SJSA1 (cell line): ENCODE measurements at regions not wholly inside any gene's neighbourhood (a gene's known extent, or its start where the extent isn't known, plus 50 kb on each side); places are given as distances from the start of the nearest gene placed in this dataset.

ENCODE experiments used
- DNase-seq, 2 experiments: peaks; one replicate each; pipeline ENCODE4 v3.0.0-alpha.2; 2015 to 2020; ENCODE audit warnings: low spot score in 2 of 2, low read depth in 1 of 2
- H3K27ac ChIP-seq: fragments of 250-450 bp; sonication (Bioruptor Pico); 2 replicates; pipeline ENCODE4 v1.5.1; 2020; ENCODE audit warnings: mild to moderate bottlenecking, moderate library complexity
- H3K27me3 ChIP-seq: fragments of 250-450 bp; sonication (Bioruptor Pico); replicated peaks from 2 replicates; pipeline ENCODE4 v1.5.1; 2020; ENCODE audit warnings: mild to moderate bottlenecking, moderate library complexity
- H3K36me3 ChIP-seq: fragments of 250-450 bp; sonication (Bioruptor Pico); 2 replicates; pipeline ENCODE4 v1.5.1; 2020; ENCODE audit warnings: mild to moderate bottlenecking
- H3K4me1 ChIP-seq: fragments of 250-450 bp; sonication (Bioruptor Pico); replicated peaks from 2 replicates; pipeline ENCODE4 v1.6.1; 2021; ENCODE audit warnings: mild to moderate bottlenecking
- H3K4me3 ChIP-seq: fragments of 250-450 bp; sonication (Bioruptor Pico); 2 replicates; pipeline ENCODE4 v1.5.1; 2020; ENCODE audit warnings: mild to moderate bottlenecking
- H3K9me3 ChIP-seq: fragments of 250-450 bp; sonication (Bioruptor Pico); replicated peaks from 2 replicates; pipeline ENCODE4 v1.5.1; 2020; ENCODE audit warnings: mild to moderate bottlenecking

GRCh38 chr16:11423315-11424117, 78.3 kb downstream of the RMI2 start:
- no peaks in the 10 kb centered on the region for H3K4me1 ChIP-seq
- no peaks in the 10 kb centered on the region for H3K27me3 ChIP-seq
- no peak overlapping the region for H3K27ac ChIP-seq
- no peak overlapping the region for H3K4me3 ChIP-seq
- no peaks in the 10 kb centered on the region for H3K9me3 ChIP-seq
- DNase-seq: no peak
- no peaks in the 10 kb centered on the region for H3K36me3 ChIP-seq

GRCh38 chr16:11424118-11424460, 78.8 kb downstream of the RMI2 start:
- Histone ChIP-seq H3K36me3 (no peaks in the 10 kb centered on the region), H3K9me3 (no peaks in the 10 kb centered on the region), H3K4me1 (no peaks in the 10 kb centered on the region), H3K27me3 (no peaks in the 10 kb centered on the region), H3K27ac (no peak overlapping the region), H3K4me3 (no peak overlapping the region)
- DNase-seq: no peak

DNA sequence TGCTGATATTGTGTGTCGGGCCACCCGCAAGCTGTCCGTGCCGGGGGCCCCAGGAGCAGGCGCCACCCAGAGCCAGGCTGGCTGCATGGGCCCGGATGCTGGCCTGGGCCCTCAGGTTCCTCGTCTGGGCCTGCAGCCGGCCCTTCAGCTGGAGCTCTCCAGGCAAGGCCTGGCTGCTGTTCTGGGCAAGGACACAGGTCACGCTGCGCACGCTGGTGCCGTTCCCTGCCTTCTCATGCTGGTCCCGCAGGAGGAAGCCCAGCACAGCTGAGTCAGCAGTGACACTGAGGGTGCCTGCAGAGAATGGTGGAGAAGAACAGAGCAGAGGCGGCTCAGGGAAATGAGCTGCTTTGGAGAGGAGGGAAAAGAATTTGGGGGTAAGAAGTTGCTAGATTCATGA, 79.9 kb downstream of the RMI2 start:
- Histone ChIP-seq H3K4me1 (no peaks in the 10 kb centered on the region), H3K36me3 (no peaks in the 10 kb centered on the region), H3K9me3 (no peaks in the 10 kb centered on the region), H3K27ac (no peak overlapping the region), H3K4me3 (no peak overlapping the region), H3K27me3 (no peaks in the 10 kb centered on the region)
- DNase-seq: no peak

DNA sequence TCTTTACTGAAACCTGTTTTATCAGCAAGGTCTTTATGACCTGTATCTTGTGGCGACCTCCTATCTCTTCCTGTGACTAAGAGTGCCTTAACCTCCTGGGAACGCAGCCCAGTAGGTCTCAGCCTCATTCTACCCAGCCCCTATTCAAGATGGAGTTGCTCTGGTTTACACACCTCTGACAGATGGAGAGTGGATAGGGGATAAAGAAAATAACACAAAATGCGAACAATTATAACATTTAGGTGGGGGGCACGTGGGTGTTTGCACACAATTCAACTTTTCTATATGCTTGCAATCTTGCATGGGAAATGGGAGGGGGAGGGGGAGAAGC, 83.3 kb downstream of the RMI2 start:
- Histone ChIP-seq H3K36me3 (no peaks in the 10 kb centered on the region), H3K27ac (no peak overlapping the region), H3K9me3 (no peaks in the 10 kb centered on the region), H3K4me3 (no peak overlapping the region), H3K27me3 (no peaks in the 10 kb centered on the region), H3K4me1 (no peaks in the 10 kb centered on the region)
- no peak for DNase-seq

DNA sequence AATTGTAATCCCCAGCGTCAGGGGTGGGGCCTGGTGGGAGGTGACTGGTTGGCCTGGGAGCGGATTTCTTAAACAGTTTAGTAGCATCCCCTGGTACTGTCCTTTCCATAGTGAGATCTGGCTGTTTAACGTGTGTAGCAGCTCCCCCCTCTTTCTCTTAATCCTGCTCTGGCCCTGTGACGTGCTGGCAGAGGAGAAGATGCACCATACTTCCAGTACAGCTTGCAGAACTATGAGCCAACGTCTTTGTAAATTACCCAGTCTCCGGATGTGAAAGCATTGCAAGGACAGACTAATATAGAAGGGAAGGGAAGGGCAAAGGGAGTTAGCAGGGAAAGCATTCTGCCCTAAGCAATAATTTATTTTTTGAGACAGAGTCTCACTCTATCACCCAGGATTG, 83.9 kb downstream of the RMI2 start:
- Histone ChIP-seq H3K36me3 (no peaks in the 10 kb centered on the region), H3K27ac (no peak overlapping the region), H3K9me3 (no peaks in the 10 kb centered on the region), H3K4me3 (no peak overlapping the region), H3K4me1 (no peaks in the 10 kb centered on the region), H3K27me3 (no peaks in the 10 kb centered on the region)
- no peak for DNase-seq

- DNase-seq: no peak
- no peak overlapping the region for H3K4me3 ChIP-seq
- H3K4me1 ChIP-seq: no peaks in the 10 kb centered on the region
- no peaks in the 10 kb centered on the region for H3K9me3 ChIP-seq
- H3K27ac ChIP-seq: no peak overlapping the region
- no peaks in the 10 kb centered on the region for H3K27me3 ChIP-seq
- no peaks in the 10 kb centered on the region for H3K36me3 ChIP-seq
Observed at GRCh38 chr16:11429823-11430222, 84.6 kb downstream of the RMI2 start.

DNA sequence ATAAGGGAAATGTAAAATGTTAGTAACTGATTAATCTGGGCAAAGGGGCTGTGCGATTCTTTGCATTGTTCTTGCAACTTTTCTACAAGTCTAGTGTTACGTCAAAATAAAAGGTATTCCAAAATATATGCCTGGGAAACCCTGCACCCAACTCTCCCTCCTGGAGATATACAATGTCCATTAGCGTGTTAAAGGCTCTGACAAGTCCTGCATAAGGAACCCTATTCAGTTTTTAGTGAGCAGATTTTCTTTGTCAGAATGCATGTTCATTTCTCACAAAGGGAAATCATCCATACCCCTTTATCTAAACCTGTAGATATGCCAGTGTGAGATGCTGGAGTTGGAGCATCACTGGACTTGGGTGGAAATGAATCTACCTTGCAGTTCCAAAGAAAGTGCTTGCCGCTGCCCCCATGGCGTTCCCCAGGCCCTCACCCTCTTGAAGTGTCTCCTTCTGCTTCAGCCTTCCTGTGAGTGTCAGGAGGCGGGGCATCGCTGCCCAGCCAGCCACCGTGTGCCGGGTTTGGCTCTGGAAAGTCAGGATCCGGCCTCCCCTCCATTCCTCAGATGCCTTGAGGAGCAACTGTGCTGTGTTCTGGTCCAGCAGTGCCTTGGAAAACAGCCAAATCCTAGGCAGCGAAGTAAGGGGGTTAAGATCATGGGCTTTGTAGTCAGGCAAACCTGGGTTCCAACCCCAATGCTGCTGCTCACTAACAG, 85.5 kb downstream of the RMI2 start:
- H3K4me1 ChIP-seq: no peaks in the 10 kb centered on the region
- H3K27ac ChIP-seq: no peak overlapping the region
- no peaks in the 10 kb centered on the region for H3K27me3 ChIP-seq
- H3K36me3 ChIP-seq: no peaks in the 10 kb centered on the region
- no peaks in the 10 kb centered on the region for H3K9me3 ChIP-seq
- no peak for DNase-seq
- H3K4me3 ChIP-seq: no peak overlapping the region

- no peak for DNase-seq
- no peaks in the 10 kb centered on the region for H3K9me3 ChIP-seq
- no peaks in the 10 kb centered on the region for H3K4me1 ChIP-seq
- no peak overlapping the region for H3K27ac ChIP-seq
- H3K4me3 ChIP-seq: no peak overlapping the region
- H3K27me3 ChIP-seq: no peaks in the 10 kb centered on the region
- H3K36me3 ChIP-seq: no peaks in the 10 kb centered on the region
Observed at GRCh38 chr16:11431915-11432465, 86.7 kb downstream of the RMI2 start.

DNA sequence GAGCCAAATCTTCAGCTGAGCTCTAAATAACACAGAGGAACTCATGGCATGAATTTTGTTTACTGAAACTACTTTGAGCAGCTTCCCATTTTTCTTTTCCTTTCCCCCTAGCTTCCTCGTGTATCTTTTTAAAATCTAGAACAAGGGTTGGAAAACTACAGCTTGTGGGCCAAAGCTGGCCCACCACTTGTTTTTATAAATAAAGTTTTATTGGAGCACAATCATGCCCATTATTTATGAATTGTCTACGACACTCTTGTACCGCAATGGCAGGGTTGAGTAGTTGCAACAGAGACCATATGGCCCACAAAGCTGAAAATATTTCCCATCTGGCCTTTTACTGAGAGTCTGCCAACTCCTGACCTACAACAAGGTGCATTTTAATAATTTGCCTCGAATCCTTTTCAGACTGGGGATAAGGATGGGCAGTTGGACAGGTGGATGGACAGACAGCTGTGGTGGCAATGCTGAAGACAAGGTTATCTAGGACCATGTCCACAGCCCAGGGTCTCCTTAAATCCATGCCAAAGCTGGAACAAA, 87.7 kb downstream of the RMI2 start:
- no peak for DNase-seq
- Histone ChIP-seq H3K4me3 (no peak overlapping the region), H3K4me1 (no peaks in the 10 kb centered on the region), H3K27ac (no peak overlapping the region), H3K27me3 (no peaks in the 10 kb centered on the region), H3K9me3 (no peaks in the 10 kb centered on the region), H3K36me3 (no peaks in the 10 kb centered on the region)

DNA sequence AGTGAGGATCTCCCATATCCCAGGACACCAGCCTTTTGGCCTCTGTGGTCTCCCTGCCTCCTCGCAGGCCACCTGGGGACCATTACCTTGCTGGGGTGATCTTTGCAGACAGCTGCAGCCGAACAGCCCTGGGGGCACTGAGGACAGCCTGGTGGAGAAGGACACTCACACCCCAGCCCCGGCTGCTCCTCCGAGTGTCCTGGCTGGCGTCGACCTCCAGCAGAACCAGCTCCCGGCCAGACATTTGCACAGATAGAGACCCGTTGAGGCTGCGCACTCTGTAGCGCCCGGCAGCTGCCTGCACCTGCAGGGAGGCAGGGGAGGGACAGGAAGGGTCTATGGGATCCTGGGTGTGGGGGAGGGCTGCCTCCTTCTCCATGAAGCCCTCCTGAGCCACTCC, 90.3 kb downstream of the RMI2 start:
- Histone ChIP-seq H3K27ac (no peak overlapping the region), H3K9me3 (no peaks in the 10 kb centered on the region), H3K4me1 (no peaks in the 10 kb centered on the region), H3K36me3 (no peaks in the 10 kb centered on the region), H3K27me3 (no peaks in the 10 kb centered on the region), H3K4me3 (no peak overlapping the region)
- no peak for DNase-seq

DNA sequence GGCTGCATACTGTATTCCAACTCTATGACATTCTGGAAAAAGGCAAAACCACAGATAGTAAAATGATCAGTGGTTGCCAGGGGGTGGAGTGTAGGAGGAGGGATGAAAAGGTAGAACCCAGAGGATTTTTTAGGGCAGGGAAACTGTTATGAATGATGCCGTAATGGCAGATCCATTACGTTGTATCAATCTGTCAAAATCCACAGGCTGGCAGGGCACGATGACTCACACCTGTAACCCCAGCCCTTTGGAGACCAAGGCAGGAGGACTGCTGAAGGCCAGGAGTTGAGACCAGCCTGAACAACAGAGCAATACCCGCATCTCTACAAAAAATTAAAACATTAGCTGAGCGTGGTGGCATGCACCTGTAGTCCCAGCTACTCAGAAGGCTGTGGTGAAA, 91.8 kb downstream of the RMI2 start:
- DNase-seq: no peak
- H3K36me3 ChIP-seq: no peaks in the 10 kb centered on the region
- no peaks in the 10 kb centered on the region; the same call in 1 of the 2 replicates for H3K9me3 ChIP-seq
- H3K27ac ChIP-seq: no peak overlapping the region
- no peaks in the 10 kb centered on the region for H3K27me3 ChIP-seq
- no peaks in the 10 kb centered on the region for H3K4me1 ChIP-seq
- H3K4me3 ChIP-seq: no peak overlapping the region

DNA sequence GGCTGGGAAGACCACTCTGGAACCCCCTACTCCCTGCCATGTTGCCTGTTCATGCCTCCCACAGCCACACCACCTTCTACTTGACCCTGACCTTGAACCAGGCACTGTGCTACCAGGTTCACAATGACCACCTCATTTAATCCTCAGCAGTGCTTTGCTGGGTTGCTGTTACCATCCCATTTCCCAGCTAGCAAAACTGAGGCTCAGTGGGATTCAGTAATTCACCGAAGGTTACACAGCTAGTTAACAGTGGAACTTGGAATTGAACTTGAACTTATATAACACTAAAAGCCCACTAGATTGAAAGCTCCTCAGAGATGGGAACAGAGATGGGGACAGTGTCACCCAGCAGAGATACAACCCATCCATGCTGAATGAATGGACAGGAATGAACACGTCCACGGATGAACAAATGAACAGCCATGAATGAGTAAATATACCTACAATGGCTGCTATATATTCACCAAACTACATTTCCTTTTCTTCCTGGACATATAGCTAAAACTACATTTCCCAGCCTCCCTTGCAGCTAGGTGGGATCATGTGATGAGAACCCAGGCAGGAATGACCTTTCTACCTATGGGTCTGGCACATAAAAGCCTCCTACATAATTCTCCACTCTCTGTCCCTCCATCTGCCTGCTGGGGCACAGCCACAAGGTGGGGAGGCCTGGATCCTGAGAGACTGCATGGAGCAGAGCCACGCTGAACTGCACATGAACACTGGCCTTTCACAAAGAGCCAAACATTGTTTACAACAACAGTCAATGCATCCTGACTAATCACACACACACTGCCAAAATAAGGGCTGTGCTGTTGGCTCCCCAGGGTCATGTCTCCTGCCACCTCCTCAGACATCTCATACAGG, 94.8 kb downstream of the RMI2 start:
- no peak for DNase-seq
- Histone ChIP-seq H3K36me3 (no peaks in the 10 kb centered on the region), H3K9me3 (no peaks in the 10 kb centered on the region; the same call in 1 of the 2 replicates), H3K4me3 (no peak overlapping the region), H3K4me1 (no peaks in the 10 kb centered on the region), H3K27ac (no peak overlapping the region), H3K27me3 (no peaks in the 10 kb centered on the region)

DNA sequence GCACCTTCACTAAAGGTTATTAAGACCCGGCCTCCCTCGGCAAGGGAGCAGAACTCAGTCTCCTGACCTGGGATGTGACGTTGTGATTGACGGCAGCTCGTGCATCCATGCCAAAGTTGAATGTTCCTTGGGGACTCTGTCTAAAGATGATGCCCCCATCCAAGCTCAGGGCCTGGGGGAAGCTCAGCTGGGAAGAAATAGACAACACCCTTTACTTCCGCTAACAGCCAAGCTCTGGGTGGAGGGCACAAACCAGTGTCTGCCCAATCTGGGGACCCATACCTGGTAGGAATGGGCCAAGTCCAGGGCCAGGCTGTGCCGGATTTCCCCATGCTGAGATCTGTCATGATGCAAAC, 95.4 kb downstream of the RMI2 start:
- H3K4me3 ChIP-seq: no peak overlapping the region
- no peaks in the 10 kb centered on the region for H3K27me3 ChIP-seq
- no peaks in the 10 kb centered on the region for H3K36me3 ChIP-seq
- no peaks in the 10 kb centered on the region for H3K4me1 ChIP-seq
- H3K9me3 ChIP-seq: no peaks in the 10 kb centered on the region; the same call in 1 of the 2 replicates
- H3K27ac ChIP-seq: no peak overlapping the region
- DNase-seq: no peak

DNA sequence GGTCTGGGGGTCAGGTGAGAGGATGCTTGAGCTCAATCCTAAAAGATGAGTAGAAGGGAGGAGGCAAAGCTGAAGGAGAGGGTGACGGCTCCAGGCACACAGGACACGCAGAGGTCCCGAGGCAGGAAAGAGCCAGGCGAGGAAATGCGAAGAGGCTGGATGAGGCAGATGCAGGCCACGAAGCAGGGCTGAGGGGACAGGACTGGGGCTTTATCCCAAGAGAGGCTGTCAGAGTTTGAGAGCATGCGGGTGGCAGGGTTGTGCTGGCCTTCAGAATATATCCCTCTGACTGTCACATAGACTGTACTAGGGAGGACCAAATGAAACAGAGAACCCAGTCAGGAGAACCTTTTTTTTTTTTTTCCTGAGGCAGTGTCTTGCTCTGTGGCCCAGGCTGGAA, 100.2 kb downstream of the RMI2 start:
- no peak overlapping the region for H3K27ac ChIP-seq
- H3K4me1 ChIP-seq: no peaks in the 10 kb centered on the region
- H3K4me3 ChIP-seq: no peak overlapping the region
- H3K36me3 ChIP-seq: no peaks in the 10 kb centered on the region
- H3K27me3 ChIP-seq: no peaks in the 10 kb centered on the region
- no peaks in the 10 kb centered on the region; the same call in 1 of the 2 replicates for H3K9me3 ChIP-seq
- no peak for DNase-seq
